ENCODE measurements at regions not wholly inside any gene's neighbourhood (a gene's known extent, or its start where the extent isn't known, plus 50 kb on each side); places are given as distances from the start of the nearest gene placed in this dataset.

DNA sequence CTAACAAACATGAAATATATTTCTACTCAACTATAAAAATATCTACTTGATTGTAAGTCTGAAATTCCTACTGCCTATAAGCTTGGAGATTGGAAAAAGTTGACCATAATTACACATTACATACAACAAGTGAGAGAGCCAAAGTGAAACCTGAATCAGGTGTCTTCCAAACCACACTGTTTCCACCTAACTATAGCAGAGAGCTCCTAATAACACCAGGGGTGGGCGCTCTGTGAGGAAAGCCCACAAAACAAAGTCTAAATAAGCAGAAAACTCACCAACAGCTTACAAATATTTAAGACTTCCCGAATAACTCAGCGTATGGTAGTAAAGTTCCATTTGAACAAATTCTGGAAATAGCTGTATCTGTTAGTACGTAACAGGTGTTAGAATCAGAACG, 119.9 kb downstream of the GPR37 start:
- intact Hi-C loops (cut with micrococcal nuclease): no loop called here
- Mint-ChIP-seq H3K27me3 (no peaks in the 10 kb centered on the region), H3K4me1 (ENCODE audit: low read depth) (peaks cover 3% of the 10 kb centered on the region), H3K36me3 (ENCODE audit: low read depth) (no peaks in the 10 kb centered on the region), H3K9me3 (no peaks in the 10 kb centered on the region), H3K27ac (no peak overlapping the region), H3K4me3 (no peak overlapping the region)
- TF ChIP-seq, protein P1, sequence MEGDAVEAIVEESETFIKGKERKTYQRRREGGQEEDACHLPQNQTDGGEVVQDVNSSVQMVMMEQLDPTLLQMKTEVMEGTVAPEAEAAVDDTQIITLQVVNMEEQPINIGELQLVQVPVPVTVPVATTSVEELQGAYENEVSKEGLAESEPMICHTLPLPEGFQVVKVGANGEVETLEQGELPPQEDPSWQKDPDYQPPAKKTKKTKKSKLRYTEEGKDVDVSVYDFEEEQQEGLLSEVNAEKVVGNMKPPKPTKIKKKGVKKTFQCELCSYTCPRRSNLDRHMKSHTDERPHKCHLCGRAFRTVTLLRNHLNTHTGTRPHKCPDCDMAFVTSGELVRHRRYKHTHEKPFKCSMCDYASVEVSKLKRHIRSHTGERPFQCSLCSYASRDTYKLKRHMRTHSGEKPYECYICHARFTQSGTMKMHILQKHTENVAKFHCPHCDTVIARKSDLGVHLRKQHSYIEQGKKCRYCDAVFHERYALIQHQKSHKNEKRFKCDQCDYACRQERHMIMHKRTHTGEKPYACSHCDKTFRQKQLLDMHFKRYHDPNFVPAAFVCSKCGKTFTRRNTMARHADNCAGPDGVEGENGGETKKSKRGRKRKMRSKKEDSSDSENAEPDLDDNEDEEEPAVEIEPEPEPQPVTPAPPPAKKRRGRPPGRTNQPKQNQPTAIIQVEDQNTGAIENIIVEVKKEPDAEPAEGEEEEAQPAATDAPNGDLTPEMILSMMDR (IDR thresholded peaks at IDR 0.05): no peak
- ATAC-seq (no peak), DNase-seq (no peak)
- CTCF ChIA-PET: no interaction called here
- POLR2A ChIA-PET: no interaction called here

DNA sequence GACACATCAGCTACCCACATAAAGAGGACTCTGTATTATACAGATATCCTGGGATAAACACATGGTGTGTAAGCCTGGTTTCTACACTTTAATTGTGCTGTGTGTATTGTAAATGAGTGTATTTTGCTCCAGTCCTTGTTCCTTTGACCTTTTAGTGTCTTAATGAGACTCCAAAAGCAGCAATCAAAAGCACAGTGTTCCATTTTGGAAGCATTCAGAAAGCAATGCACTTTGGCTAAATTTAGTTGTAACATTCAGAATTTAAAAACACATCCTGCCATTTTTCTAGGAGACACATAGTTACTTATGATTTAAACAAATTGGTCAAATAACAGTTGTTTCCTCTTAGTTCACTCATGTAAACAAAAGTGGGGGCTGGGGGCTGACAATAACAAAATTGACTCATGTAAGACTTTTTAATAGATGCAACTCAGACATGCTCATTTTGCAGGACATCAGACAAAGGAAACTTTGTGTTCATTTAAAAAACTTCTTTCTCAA, 122.2 kb downstream of the GPR37 start:
- no peaks in the 10 kb centered on the region for H3K27me3 Mint-ChIP-seq
- TF ChIP-seq, protein P1 (IDR thresholded peaks at IDR 0.05): no peak
- DNase-seq: no peak
- H3K4me3 Mint-ChIP-seq: no peak overlapping the region
- no peaks in the 10 kb centered on the region for H3K36me3 Mint-ChIP-seq (ENCODE audit: low read depth)
- ATAC-seq: no peak
- H3K27ac Mint-ChIP-seq: no peak overlapping the region
- intact Hi-C loops (cut with micrococcal nuclease): no loop called here
- ChIA-PET CTCF (no interaction called here), POLR2A (no interaction called here)
- no peaks in the 10 kb centered on the region for H3K9me3 Mint-ChIP-seq
- H3K4me1 Mint-ChIP-seq (ENCODE audit: low read depth): no peaks in the 10 kb centered on the region

DNA sequence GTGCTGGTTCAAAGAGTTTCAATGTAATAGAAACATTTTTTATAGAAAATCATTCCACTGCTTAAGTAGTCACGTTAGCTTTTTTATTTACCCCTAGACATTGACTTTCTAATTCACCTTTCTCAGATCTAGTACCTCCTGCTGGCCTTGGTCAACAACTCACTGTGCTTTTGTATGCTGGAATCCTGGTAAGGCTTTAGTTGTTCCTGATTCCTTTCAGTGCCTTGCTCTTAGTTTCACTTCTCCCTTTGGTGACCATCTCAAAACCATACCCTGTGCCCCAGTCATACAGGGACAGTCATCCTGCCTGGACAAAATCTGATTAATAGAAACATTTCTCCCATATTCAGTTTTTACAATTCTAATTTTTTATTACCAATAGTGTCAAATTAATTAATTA, 130.2 kb downstream of the GPR37 start:
- no peaks in the 10 kb centered on the region for H3K4me1 Mint-ChIP-seq (ENCODE audit: low read depth)
- ATAC-seq (no peak), DNase-seq (no peak)
- intact Hi-C loops (cut with micrococcal nuclease): no loop called here
- TF ChIP-seq, protein P1 (IDR thresholded peaks at IDR 0.05): no peak
- no peak overlapping the region for H3K4me3 Mint-ChIP-seq
- no peak overlapping the region for H3K27ac Mint-ChIP-seq
- peaks cover 9% of the 10 kb centered on the region for H3K9me3 Mint-ChIP-seq
- ChIA-PET CTCF (no interaction called here), POLR2A (no interaction called here)
- H3K36me3 Mint-ChIP-seq (ENCODE audit: low read depth): no peaks in the 10 kb centered on the region
- H3K27me3 Mint-ChIP-seq: no peaks in the 10 kb centered on the region

DNA sequence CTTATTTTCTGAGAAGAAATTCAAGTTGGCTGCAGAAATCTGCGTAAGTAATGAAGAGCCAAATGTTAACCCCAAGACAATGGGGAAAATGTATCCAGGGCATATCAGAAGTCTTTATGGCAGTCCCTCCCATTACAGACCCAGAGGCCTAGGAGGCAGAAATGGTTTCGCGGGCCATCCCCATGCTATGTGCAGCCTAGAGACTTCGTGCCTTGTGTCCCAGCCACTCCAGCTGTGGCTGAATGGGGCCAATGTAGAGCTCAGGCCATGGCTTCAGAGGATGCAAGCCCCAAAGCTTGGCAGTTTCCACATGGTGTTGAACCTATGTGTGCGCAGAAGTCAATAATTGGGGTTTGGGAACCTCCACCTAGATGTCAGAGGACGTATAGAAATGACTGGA, 131.9 kb downstream of the GPR37 start:
- ChIA-PET POLR2A (no interaction called here), CTCF (no interaction called here)
- intact Hi-C loops (cut with micrococcal nuclease): no loop called here
- H3K4me1 Mint-ChIP-seq (ENCODE audit: low read depth): no peaks in the 10 kb centered on the region
- no peak overlapping the region for H3K4me3 Mint-ChIP-seq
- H3K27me3 Mint-ChIP-seq: no peaks in the 10 kb centered on the region
- no peak overlapping the region for H3K27ac Mint-ChIP-seq
- DNase-seq: no peak
- H3K36me3 Mint-ChIP-seq (ENCODE audit: low read depth): no peaks in the 10 kb centered on the region
- peaks cover 9% of the 10 kb centered on the region for H3K9me3 Mint-ChIP-seq
- ATAC-seq: no peak
- TF ChIP-seq, protein P1 (IDR thresholded peaks at IDR 0.05): no peak

DNA sequence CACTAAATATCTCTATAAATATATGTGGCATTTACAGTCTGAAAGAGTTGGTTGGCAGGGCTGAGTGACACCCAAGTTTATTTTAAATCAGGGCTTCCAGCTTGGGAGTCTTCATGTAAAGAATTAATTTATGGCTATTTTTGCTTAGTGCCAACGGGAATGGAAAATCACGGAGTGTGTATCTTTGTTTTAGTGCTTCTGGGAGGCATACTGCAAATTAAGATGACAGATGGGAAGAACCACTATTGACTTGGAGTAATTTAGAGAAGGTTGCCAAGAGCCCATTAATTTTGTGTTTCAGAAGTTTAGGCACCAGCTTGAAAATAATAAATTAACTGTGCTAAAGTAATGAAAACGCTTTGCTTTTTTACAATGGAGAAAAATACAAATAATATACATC, 135.2 kb downstream of the GPR37 start:
- TF ChIP-seq, protein P1 (IDR thresholded peaks at IDR 0.05): no peak
- Mint-ChIP-seq H3K4me3 (no peak overlapping the region), H3K4me1 (ENCODE audit: low read depth) (no peaks in the 10 kb centered on the region), H3K36me3 (ENCODE audit: low read depth) (no peaks in the 10 kb centered on the region), H3K9me3 (peaks cover 9% of the 10 kb centered on the region), H3K27me3 (no peaks in the 10 kb centered on the region), H3K27ac (no peak overlapping the region)
- ChIA-PET CTCF (no interaction called here), POLR2A (no interaction called here)
- intact Hi-C loops (cut with micrococcal nuclease): no loop called here
- ATAC-seq (no peak), DNase-seq (no peak)

All from activated CD8-positive, alpha-beta T cell treated with anti-CD3 and anti-CD28 coated beads for 36 hours (primary cell).